ENCODE measurements at regions not wholly inside any gene's neighbourhood (a gene's known extent, or its start where the extent isn't known, plus 50 kb on each side); places are given as distances from the start of the nearest gene placed in this dataset.

- TF ChIP-seq, protein P1, sequence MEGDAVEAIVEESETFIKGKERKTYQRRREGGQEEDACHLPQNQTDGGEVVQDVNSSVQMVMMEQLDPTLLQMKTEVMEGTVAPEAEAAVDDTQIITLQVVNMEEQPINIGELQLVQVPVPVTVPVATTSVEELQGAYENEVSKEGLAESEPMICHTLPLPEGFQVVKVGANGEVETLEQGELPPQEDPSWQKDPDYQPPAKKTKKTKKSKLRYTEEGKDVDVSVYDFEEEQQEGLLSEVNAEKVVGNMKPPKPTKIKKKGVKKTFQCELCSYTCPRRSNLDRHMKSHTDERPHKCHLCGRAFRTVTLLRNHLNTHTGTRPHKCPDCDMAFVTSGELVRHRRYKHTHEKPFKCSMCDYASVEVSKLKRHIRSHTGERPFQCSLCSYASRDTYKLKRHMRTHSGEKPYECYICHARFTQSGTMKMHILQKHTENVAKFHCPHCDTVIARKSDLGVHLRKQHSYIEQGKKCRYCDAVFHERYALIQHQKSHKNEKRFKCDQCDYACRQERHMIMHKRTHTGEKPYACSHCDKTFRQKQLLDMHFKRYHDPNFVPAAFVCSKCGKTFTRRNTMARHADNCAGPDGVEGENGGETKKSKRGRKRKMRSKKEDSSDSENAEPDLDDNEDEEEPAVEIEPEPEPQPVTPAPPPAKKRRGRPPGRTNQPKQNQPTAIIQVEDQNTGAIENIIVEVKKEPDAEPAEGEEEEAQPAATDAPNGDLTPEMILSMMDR (IDR thresholded peaks at IDR 0.05), result no peak
- no peak for TF ChIP-seq POLR2A (IDR thresholded peaks at IDR 0.05)
- no peak for TF ChIP-seq EP300 (IDR thresholded peaks at IDR 0.05)
Observed at GRCh38 chr17:27109346-27109745, 184.6 kb upstream of the WSB1 start.
